Activated CD4-positive, alpha-beta T cell treated with anti-CD3 and anti-CD28 coated beads, Interleukin-2, amount 10 ng/mL, durations not matched to agents 24 days and 14 days (primary cell): ENCODE measurements at regions not wholly inside any gene's neighbourhood (a gene's known extent, or its start where the extent isn't known, plus 50 kb on each side); places are given as distances from the start of the nearest gene placed in this dataset.
"Not testable (repeated sequence)": the region's sequence is repeated elsewhere in the genome, so short reads cannot be mapped to it uniquely, and the experiment has no call there.

Source experiments
- DNase-seq: peaks from one replicate; pipeline ENCODE4 v3.0.0; 2022
- H3K27ac Mint-ChIP-seq: one replicate; pipeline ENCODE4 v1.8.0; 2022; ENCODE audit warnings: mild to moderate bottlenecking, mixed read lengths
- H3K27me3 Mint-ChIP-seq: one replicate; pipeline ENCODE4 v1.8.0; 2022; ENCODE audit warnings: mixed read lengths
- H3K36me3 Mint-ChIP-seq: one replicate; pipeline ENCODE4 v1.8.0; 2022; ENCODE audit warnings: low read depth, mild to moderate bottlenecking, mixed read lengths
- H3K4me1 Mint-ChIP-seq: one replicate; pipeline ENCODE4 v1.8.0; 2021; ENCODE audit warnings: mixed read lengths
- H3K4me3 Mint-ChIP-seq: one replicate; pipeline ENCODE4 v1.8.0; 2022; ENCODE audit warnings: mild to moderate bottlenecking, moderate library complexity, mixed read lengths
- H3K9me3 Mint-ChIP-seq: one replicate; pipeline ENCODE4 v1.8.0; 2021; ENCODE audit warnings: mixed read lengths
- intact Hi-C: fragments of 100-400 bp; cut with micrococcal nuclease; formaldehyde crosslinking; loops from one replicate; pipeline ENCODE4 v1.15.1; 2023

DNA sequence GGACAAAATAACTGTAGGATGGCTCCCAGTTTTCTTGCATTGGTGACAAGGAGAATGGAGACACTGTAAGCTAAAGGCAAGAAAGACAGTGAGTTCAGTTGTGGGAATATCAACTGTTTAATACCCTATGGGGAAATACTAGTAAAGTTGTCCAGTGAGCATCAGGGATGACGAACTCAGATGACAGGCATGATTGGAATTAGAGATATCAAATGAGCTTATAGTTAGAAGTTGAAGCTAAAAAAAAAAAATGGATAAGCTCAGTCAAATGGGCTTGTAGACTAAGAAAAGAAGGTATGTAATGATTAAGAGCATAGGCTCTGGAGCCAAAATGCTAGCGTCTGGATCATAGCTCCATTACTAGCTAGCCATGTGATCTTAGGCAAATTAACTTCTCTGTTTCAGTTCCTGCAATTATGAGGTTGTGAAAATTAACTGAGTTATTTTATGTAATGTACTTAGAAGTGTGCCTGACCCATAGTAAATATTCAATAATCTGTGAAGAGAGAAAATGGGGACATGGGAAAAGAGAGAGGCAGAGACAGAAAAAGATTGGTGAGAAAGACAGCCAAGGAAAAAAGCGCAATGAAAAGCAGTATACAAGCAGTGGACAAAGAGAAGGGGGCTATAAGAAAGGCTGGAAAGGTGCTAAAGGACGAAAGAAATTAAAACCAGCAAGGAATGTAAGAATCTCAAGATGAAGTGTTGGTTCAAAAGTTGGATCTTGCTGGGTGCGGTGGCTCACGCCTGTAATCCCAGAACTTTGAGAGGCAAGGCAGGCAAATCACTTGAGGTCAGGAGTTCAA is 95.7 kb upstream of the SLC39A10 start:
- H3K36me3 Mint-ChIP-seq: peaks cover 5% of the 10 kb centered on the region

DNA sequence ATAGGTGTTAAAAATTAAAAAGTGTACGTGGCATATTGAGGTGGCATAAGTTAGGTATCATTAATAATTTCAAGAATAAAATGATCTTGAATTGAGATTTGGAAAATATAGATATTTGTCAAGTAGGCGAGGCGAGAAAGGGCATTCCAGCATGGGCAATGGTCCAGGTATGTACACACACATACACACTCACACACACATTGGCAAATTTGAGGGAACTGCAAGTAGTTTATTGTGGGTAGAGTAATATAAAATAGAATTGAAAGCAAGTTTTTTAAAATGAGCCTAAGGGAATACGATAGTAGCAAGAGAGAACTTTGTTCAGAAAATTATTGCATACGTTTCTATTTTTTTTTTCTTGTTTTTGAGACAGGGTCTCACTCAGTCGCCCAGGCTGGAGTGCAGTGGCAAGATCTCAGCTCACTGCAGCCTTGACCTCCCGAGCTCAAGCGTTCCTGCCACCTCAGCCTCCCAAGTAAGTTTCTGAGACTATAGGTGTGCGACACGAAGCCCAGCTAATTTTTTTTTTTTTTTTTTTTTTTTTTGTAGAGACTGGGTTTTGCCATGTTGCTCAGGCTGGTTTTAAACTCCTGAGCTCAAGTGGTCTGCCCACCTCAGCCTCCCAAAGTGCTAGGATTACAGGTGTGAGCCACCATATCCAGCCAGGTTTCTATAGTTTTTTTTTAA is 96.7 kb upstream of the SLC39A10 start:
- H3K9me3 Mint-ChIP-seq: peaks cover 10% of the 10 kb centered on the region
- H3K36me3 Mint-ChIP-seq: peaks cover 5% of the 10 kb centered on the region
- peak overlapping the region; percentile 97 for H3K27ac Mint-ChIP-seq
- H3K4me3 Mint-ChIP-seq: peak overlapping the region; percentile 81
- H3K27me3 Mint-ChIP-seq: no peaks in the 10 kb centered on the region
- intact Hi-C loops: loop anchor here (5.0 kb wide), 3 partner anchors 198 to 602 kb away; no protein-coding TSS in a partner anchor
- H3K4me1 Mint-ChIP-seq: peaks cover 55% of the 10 kb centered on the region
- peak; percentile 71 for DNase-seq

More for the DNA sequence above, 95.7 kb upstream of the SLC39A10 start:
- peaks cover 10% of the 10 kb centered on the region for H3K9me3 Mint-ChIP-seq
- H3K27me3 Mint-ChIP-seq: no peaks in the 10 kb centered on the region
- intact Hi-C loops: loop anchor here (5.0 kb wide), 3 partner anchors 199 to 601 kb away; no protein-coding TSS in a partner anchor
- H3K4me1 Mint-ChIP-seq: peaks cover 52% of the 10 kb centered on the region
- H3K27ac Mint-ChIP-seq: peak overlapping the region; percentile 97
- DNase-seq: peak; percentile 56
- H3K4me3 Mint-ChIP-seq: peak overlapping the region; percentile 80

DNA sequence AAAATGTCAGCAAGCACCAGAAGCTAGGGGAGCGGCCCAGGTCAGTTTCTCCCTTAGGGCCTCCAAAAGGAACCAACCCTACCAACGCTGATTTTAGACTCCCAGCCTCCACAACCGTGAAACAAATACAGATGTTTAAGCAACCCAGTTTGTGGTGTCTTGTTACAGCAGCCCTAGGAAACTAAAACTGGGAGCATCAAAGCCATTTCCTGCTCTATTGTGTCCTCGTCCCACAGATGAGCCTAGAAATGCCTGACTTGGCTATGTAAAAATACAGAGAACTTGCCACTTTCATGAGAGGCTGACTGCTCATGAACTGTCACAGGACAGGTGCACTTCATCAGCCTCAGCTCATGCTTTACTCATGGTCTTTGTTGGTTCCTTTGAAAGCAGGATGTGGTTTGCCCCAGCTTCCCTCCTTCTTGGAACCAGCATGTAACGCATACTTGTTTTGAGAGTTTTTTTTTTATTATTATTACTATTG is 97.6 kb upstream of the SLC39A10 start:
- Mint-ChIP-seq H3K9me3 (peaks cover 10% of the 10 kb centered on the region), H3K4me1 (peaks cover 51% of the 10 kb centered on the region), H3K27me3 (no peaks in the 10 kb centered on the region), H3K36me3 (peaks cover 5% of the 10 kb centered on the region), H3K27ac (peak overlapping the region; percentile 97), H3K4me3 (peak overlapping the region; percentile 81)
- peak; percentile 95 for DNase-seq
- intact Hi-C loops: loop anchor here (1.0 to 2.0 kb wide), 4 partner anchors 15 to 681 kb away; no protein-coding TSS in a partner anchor

DNA sequence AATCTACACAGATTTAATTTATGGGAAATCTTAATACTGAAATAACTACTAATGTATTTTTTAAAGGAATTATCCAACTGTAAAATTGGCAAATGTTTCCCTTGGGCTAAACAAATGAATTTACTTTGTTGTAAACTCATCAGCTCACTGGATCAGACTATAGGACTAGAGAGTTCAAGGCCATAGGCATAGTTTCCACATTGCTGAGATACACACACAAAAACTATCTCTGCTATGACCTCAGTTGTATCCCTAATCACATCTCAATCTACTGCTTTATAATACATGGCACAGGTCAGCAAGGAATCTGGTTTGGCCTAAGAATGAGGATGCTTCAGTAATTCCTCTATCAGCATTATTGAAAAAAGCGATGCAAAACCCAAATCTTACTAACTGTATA is 101.1 kb upstream of the SLC39A10 start:
- DNase-seq: peak; percentile 48
- Mint-ChIP-seq H3K27me3 (no peaks in the 10 kb centered on the region), H3K4me3 (no peak overlapping the region), H3K4me1 (peaks cover 55% of the 10 kb centered on the region), H3K36me3 (peaks cover 27% of the 10 kb centered on the region), H3K9me3 (peaks cover 17% of the 10 kb centered on the region), H3K27ac (peak overlapping the region; percentile 39)
- intact Hi-C loops: no loop called here

DNA sequence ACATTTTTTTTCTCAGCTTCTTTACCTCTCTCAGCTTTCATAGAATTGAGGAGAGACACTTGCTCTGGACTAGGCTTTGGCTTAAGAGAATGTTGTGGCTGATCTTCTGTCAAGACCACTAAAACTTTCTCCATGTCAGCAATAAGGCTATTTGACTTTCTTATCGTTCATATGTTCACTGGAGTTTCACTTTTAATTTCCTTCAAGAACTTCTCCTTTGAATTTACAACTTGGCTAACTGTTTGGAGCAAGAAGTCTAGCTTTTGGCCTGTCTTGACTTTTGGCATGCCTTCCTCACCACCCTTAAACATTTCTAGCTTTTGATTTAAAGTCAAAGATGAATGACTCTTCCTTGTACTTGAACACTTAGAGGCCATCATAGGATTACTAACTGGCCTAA is 104.4 kb upstream of the SLC39A10 start:
- peak overlapping the region; percentile 90 for H3K27ac Mint-ChIP-seq

DNA sequence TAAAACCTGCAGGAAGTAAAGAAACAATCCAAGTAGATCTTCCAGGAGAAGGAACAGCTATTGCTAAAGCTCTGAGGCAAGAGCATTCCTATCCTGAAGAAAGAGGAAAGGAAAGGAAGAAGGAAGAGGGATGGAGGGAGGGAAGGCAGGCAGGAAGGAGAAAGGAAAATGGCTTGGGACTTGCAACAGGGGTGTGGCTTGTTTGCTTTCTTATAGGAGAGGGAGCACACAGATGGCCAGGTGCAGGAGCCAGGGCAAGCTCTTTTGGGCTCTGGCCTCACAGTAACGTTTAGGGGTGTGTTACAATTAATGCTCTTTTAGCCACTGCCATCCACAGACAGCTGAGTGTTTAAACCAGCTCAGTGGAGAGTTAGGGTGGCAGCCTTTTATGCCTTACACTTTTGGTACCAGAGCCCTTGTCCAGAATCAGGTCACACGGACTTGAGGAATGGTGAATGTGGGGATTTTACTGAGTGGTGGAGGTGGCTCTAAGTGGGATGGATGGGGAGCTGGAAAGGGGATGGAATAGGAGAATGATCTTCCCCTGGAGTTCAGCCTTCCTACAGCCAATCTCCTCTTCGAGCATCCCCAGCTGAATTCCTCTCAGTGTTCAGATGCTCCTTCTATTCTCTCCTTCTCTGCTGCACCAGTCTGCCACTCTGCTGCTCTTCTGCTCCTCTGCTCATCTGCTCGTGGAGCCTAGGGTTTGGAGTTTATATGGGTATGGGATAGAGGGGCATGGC is 108.7 kb upstream of the SLC39A10 start:
- peaks cover 20% of the 10 kb centered on the region for H3K9me3 Mint-ChIP-seq
- H3K4me3 Mint-ChIP-seq: no peak overlapping the region
- H3K27ac Mint-ChIP-seq: peak overlapping the region; percentile 81
- intact Hi-C loops: loop anchor here (10.0 kb wide), 1 partner anchor 1756 kb away; no protein-coding TSS in a partner anchor
- DNase-seq: peak; percentile 53
- H3K27me3 Mint-ChIP-seq: no peaks in the 10 kb centered on the region
- H3K4me1 Mint-ChIP-seq: peaks cover 63% of the 10 kb centered on the region
- peaks cover 35% of the 10 kb centered on the region for H3K36me3 Mint-ChIP-seq

More for the DNA sequence above, 104.4 kb upstream of the SLC39A10 start:
- peak overlapping the region; percentile 68 for H3K4me3 Mint-ChIP-seq
- H3K27me3 Mint-ChIP-seq: no peaks in the 10 kb centered on the region
- H3K4me1 Mint-ChIP-seq: peaks cover 55% of the 10 kb centered on the region
- intact Hi-C loops: no loop called here
- peaks cover 40% of the 10 kb centered on the region for H3K36me3 Mint-ChIP-seq
- H3K9me3 Mint-ChIP-seq: peaks cover 20% of the 10 kb centered on the region
- no peak for DNase-seq

DNA sequence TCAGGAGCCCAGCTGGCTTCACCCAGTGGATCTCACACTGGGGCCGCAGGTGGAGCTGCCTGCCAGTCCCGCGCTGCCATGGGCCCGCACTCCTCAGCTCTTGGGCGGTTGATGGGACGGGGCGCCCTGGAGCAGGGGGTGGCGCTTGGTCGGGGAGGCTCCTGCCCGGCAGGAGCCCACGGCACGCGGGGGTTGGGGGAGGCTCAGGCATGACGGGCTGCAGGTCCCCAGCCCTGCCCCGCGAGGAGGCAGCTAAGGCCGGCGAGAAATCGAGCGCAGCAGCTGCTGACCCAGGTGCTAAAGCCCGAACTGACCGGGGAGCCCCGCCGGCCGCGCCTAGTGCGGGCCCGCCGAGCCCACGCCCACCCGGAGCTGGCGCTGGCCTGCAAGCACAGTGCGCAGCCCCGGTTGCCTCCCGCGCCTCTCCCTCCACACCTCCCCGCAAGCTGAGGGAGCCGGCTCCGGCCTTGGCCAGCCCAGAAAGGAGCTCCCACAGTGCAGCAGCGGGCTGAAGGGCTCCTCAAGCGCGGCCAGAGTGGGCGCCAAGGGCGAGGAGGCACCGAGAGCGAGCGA is 109.7 kb upstream of the SLC39A10 start:
- Mint-ChIP-seq H3K9me3 (peaks cover 17% of the 10 kb centered on the region), H3K4me1 (peaks cover 63% of the 10 kb centered on the region), H3K36me3 (peaks cover 32% of the 10 kb centered on the region)
- not testable (repeated sequence) for H3K4me3 Mint-ChIP-seq, H3K27me3 Mint-ChIP-seq, H3K27ac Mint-ChIP-seq
- DNase-seq: peak; percentile 42
- intact Hi-C loops: loop anchor here (10.0 kb wide), 1 partner anchor 1757 kb away; no protein-coding TSS in a partner anchor

DNA sequence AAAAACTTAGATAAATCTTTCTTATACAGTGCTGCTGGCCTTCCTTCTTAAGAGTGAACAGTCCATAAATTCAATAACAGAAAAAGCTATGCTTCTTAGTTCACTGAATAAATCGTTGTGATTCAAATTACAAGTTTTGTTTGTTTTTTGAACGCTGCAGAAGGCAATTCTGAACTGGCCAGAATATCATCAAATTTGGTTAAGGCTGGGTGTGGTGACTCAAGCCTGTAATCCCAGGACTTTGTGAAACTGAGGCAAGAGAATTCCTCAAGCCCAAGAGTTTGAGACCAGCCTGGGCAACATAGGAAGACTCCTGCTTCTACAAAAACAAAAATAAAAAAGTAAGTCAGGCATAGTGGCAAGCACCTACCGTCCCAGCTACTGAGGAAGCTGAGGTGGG is 111.2 kb upstream of the SLC39A10 start:
- H3K9me3 Mint-ChIP-seq: peaks cover 17% of the 10 kb centered on the region
- H3K4me3 Mint-ChIP-seq: no peak overlapping the region
- no peaks in the 10 kb centered on the region for H3K27me3 Mint-ChIP-seq
- DNase-seq: peak; percentile 54
- H3K4me1 Mint-ChIP-seq: peaks cover 64% of the 10 kb centered on the region
- peaks cover 31% of the 10 kb centered on the region for H3K36me3 Mint-ChIP-seq
- H3K27ac Mint-ChIP-seq: peak overlapping the region; percentile 81
- intact Hi-C loops: loop anchor here (10.0 kb wide), 1 partner anchor 1759 kb away; no protein-coding TSS in a partner anchor

DNA sequence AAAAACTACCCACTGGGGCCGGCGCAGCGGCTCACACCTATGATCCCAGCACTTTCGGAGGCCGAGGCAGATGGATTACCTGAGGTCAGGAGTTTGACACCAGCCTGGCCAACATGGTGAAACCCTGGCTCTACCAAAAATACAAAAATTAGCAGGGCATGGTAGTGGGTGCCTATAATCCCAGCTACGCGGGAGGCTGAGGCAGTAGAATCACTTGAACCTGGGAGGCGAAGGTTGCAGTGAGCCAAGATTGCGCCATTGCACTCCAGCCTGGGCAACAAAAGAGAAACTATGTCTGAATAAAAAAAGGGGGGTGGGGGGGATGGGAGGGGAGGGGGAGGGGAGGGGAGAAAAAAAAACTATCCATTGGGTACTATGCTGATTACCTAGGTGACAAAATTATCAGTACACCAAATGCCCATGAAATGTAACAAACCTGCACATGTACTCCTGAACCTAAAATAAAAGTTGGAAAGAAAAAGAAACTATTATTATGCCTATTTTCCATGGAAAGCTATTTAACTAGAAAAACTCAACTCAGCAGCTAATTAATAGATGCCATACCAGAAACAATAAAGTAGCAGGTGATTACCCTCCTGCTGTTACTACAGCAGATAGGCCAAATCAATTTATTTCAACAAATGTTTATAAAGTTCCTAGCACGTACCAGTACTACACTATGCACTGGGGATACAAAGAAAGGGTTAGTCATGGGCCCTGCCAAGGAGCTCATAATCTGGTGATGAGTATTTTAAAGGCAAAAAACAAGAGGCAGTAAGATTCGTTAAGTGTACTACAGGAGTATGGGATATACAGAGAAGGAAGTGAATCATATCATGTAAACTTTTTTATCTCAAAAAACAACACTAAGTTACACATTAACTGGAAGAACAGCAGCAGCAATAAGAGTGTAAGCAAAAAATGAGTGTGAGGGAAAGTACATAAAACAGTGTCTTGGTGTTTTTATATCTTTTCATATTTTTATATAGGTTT is 112.8 kb upstream of the SLC39A10 start:
- Mint-ChIP-seq H3K4me1 (peaks cover 67% of the 10 kb centered on the region), H3K27me3 (no peaks in the 10 kb centered on the region), H3K27ac (peak overlapping the region; percentile 91), H3K36me3 (peaks cover 29% of the 10 kb centered on the region), H3K4me3 (peak overlapping the region; percentile 29), H3K9me3 (peaks cover 15% of the 10 kb centered on the region)
- intact Hi-C loops: loop anchor here (1.0 to 10.0 kb wide), 6 partner anchors 8 to 1761 kb away; partner anchors contain the start of gene SLC39A10
- peak; percentile 75 for DNase-seq

DNA sequence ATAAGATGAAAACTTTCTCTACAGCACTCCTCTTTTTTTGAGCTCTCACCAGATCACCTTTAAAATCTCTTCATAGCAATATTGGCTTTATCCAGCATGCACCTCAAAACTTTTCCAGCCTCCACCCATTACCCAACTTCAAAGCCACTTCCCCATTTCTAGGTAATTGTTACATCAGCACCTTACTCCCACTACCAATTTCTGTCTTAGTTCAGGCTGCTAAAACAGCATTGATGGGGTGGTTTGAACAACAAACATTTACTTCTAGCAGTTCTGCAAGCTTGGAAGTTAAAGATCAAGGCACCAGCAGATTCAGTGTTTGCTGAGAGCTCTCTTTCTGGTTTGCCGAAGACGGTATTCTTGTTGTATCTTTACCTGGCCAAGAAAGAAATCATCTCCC is 114.0 kb upstream of the SLC39A10 start:
- intact Hi-C loops: loop anchor here (5.0 to 10.0 kb wide), 2 partner anchors 619 to 1762 kb away; no protein-coding TSS in a partner anchor

DNA sequence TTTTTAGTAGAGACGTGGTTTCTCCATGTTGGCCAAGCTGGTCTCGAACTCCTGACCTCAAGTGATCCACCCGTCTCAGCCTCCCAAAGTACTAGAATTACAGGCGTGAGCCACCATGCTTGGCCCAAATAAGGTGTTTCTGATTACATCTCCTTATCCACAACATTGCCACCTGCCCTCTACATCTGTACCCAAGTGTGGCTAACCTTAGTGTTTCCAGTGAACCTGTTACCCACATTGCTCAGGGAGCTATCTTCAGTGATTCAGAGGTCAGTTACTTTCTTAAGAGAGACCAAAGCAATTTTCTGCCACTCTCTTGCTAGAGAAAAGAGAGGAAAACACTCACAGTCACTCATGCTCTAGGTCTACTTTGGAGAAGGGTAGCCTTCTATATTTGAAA is 115.0 kb upstream of the SLC39A10 start:
- Mint-ChIP-seq H3K36me3 (peaks cover 28% of the 10 kb centered on the region), H3K4me3 (peak overlapping the region; percentile 40), H3K4me1 (peaks cover 75% of the 10 kb centered on the region), H3K27ac (peak overlapping the region; percentile 91), H3K27me3 (no peaks in the 10 kb centered on the region), H3K9me3 (peaks cover 14% of the 10 kb centered on the region)
- peak; percentile 66 for DNase-seq
- intact Hi-C loops: loop anchor here (5.0 to 10.0 kb wide), 2 partner anchors 620 to 1763 kb away; no protein-coding TSS in a partner anchor

More for the DNA sequence above, 114.0 kb upstream of the SLC39A10 start:
- Mint-ChIP-seq H3K27me3 (no peaks in the 10 kb centered on the region), H3K36me3 (peaks cover 30% of the 10 kb centered on the region), H3K4me1 (peaks cover 67% of the 10 kb centered on the region), H3K27ac (peak overlapping the region; percentile 91), H3K4me3 (peak overlapping the region; percentile 63), H3K9me3 (peaks cover 14% of the 10 kb centered on the region)
- peak; percentile 83 for DNase-seq

DNA sequence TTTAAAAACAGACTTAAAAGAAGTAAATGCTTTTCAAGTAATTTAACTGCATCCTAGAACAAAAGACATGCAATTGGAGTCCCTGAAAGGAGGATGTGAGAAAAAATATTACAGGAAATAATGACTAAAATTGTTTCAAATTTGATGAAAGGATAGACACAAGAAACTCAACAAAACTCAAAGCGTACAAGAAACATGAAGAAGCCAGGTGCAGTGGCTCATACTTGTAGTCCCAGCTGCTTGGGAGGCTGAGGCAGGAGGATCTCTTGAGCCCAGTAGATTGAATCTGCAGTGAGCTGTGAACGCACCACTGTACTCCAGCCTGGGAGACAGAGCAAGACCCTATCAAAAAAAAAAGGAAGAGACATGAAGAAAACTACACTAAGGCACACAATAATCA is 118.1 kb upstream of the SLC39A10 start:
- Mint-ChIP-seq H3K36me3 (peaks cover 28% of the 10 kb centered on the region), H3K4me3 (peak overlapping the region; percentile 72), H3K4me1 (peaks cover 84% of the 10 kb centered on the region), H3K27me3 (no peaks in the 10 kb centered on the region), H3K27ac (peak overlapping the region; percentile 95), H3K9me3 (peaks cover 14% of the 10 kb centered on the region)
- intact Hi-C loops: loop anchor here (5.0 to 10.0 kb wide), 4 partner anchors 528 to 1386 kb away; partner anchors contain the start of genes DNAH7 and PGAP1
- DNase-seq: no peak
